ENCODE measurements at regions not wholly inside any gene's neighbourhood (a gene's known extent, or its start where the extent isn't known, plus 50 kb on each side); places are given as distances from the start of the nearest gene placed in this dataset.

GRCh38 chr5:56432321-56432720 is 199.2 kb upstream of the ANKRD55 start:
- TF ChIP-seq CTCF (IDR thresholded peaks at IDR 0.05): no peak
- TF ChIP-seq POLR2A (IDR thresholded peaks at IDR 0.05): no peak

Measured in uterus (tissue), 2 donors.